Stomach (tissue), 4 donors: ENCODE measurements at regions not wholly inside any gene's neighbourhood (a gene's known extent, or its start where the extent isn't known, plus 50 kb on each side); places are given as distances from the start of the nearest gene placed in this dataset.

Source experiments
- POLR2A ChIP-seq, 4 donors: fragments of 450-650 bp; IDR thresholded peaks; one replicate each; pipeline ENCODE4 v1.6.1; 2016; ENCODE audit warnings: antibody characterized with exemption in 4 of 4, control low read depth in 2 of 4, mild to moderate bottlenecking in 1 of 4, moderate library complexity in 1 of 4
- POLR2AphosphoS5 ChIP-seq, 3 donors: sonication (generic); formaldehyde crosslinking; IDR thresholded peaks; one replicate each; pipeline ENCODE4 v1.6.1; 2016; ENCODE audit warnings: antibody characterized with exemption in 3 of 3
- TF ChIP-seq, protein P1 (sequence below), 7 experiments: fragments of 450-650 bp in 4 of 7; fragments of 200-600 bp in 3 of 7; sonication (generic) in 3 of 7; IDR thresholded peaks; one replicate each; pipeline ENCODE4 v1.5.1; 2016 to 2019; ENCODE audit warnings: antibody characterized with exemption in 7 of 7, control low read depth in 2 of 7, mild to moderate bottlenecking in 1 of 7

- TF ChIP-seq, protein P1, sequence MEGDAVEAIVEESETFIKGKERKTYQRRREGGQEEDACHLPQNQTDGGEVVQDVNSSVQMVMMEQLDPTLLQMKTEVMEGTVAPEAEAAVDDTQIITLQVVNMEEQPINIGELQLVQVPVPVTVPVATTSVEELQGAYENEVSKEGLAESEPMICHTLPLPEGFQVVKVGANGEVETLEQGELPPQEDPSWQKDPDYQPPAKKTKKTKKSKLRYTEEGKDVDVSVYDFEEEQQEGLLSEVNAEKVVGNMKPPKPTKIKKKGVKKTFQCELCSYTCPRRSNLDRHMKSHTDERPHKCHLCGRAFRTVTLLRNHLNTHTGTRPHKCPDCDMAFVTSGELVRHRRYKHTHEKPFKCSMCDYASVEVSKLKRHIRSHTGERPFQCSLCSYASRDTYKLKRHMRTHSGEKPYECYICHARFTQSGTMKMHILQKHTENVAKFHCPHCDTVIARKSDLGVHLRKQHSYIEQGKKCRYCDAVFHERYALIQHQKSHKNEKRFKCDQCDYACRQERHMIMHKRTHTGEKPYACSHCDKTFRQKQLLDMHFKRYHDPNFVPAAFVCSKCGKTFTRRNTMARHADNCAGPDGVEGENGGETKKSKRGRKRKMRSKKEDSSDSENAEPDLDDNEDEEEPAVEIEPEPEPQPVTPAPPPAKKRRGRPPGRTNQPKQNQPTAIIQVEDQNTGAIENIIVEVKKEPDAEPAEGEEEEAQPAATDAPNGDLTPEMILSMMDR (IDR thresholded peaks at IDR 0.05), result no peak
- no peak for TF ChIP-seq POLR2A (IDR thresholded peaks at IDR 0.05)
- no peak for TF ChIP-seq POLR2AphosphoS5 (IDR thresholded peaks at IDR 0.05)
These were observed 452.6 kb downstream of the TLR4 start for GRCh38 chr9:118156846-118157245.
